ENCODE measurements at regions not wholly inside any gene's neighbourhood (a gene's known extent, or its start where the extent isn't known, plus 50 kb on each side); places are given as distances from the start of the nearest gene placed in this dataset.
"Not testable (repeated sequence)": the region's sequence is repeated elsewhere in the genome, so short reads cannot be mapped to it uniquely, and the experiment has no call there.

DNA sequence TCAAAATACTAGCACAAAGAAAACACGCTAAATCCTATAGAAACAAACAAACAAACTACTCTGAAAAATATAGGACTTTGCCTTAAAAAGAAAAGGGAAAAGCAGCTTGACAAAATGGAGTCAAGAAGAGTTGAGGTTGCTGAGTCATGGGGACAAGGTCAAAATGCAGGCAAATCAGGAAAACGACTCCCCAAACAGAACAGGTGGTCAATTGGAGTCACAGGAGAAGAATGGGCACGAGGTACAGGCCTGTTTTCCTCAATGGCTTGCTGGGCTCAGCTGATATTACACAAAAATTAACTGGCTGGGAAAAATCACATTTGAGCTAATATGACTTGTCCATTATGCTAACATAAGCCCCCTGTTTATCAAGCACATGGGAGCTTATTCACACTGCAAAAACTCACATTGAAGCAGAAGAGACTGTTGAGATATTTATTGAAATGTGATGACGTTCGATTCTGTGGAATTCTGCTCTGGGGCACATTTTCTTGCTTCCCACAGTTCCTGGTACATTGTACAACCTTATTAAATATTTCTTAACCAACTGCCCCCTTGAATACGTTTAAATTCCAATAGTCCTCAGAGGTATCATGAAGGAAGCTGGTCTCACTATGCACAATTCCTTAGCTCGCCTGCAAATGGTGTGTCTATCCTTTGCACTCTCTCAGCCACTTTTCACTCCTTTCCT lies 1622.1 kb downstream of the STIM2 start:
- no peaks in the 10 kb centered on the region for H3K36me3 Mint-ChIP-seq
- peaks cover 12% of the 10 kb centered on the region for H3K9me3 Mint-ChIP-seq
- H3K27ac Mint-ChIP-seq: no peak overlapping the region
- no peak overlapping the region for H3K4me3 Mint-ChIP-seq
- DNase-seq (ENCODE audit: low spot score in 2 of 2) (no peak), ATAC-seq (no peak)
- no peaks in the 10 kb centered on the region for H3K4me1 Mint-ChIP-seq

DNA sequence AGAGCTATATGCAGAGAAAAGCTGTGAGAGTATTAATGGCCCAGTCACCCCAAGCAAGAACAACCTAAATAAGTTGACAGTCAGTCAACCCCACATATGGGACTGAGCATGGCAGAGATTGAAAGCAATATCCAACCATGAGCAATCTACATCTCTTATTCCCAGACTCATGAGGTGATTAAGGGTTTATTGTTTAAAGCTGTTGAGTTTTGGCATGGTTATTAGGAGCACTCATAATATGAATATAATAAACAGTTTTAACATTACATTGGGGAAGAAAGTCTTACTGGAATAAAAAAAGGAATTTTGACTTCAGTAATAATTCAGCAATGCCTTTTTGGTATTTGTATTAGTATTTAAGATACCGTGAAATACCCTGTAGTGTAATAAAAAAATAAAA lies 1627.4 kb downstream of the STIM2 start:
- no peak for ATAC-seq
- no peak for DNase-seq (ENCODE audit: low spot score in 2 of 2)
- no peak overlapping the region for H3K4me3 Mint-ChIP-seq
- no peaks in the 10 kb centered on the region for H3K36me3 Mint-ChIP-seq
- no peaks in the 10 kb centered on the region for H3K4me1 Mint-ChIP-seq
- H3K9me3 Mint-ChIP-seq: peaks cover 15% of the 10 kb centered on the region
- no peak overlapping the region for H3K27ac Mint-ChIP-seq

DNA sequence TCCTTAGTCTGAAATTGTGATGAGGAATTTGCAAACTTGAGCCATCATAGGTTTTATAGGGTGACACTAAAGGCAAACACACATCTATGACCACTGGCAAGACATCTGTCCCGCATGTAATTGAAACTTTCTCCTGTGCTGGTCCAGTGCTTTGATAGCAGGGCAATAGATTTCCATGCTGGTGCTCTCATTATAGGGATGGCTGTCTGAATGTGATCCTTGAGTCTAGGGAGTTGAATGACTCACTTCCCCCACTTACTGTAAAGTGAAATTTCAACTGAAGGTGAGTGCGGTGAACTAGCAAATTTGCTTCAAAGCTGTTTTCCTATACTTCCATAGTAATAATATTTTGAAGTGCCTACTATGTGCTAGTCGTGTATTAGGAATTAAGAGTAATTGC lies 1630.0 kb downstream of the STIM2 start:
- peaks cover 22% of the 10 kb centered on the region for H3K9me3 Mint-ChIP-seq
- H3K4me1 Mint-ChIP-seq: no peaks in the 10 kb centered on the region
- no peak overlapping the region for H3K4me3 Mint-ChIP-seq
- DNase-seq (ENCODE audit: low spot score in 2 of 2) (no peak), ATAC-seq (no peak)
- no peak overlapping the region for H3K27ac Mint-ChIP-seq
- no peaks in the 10 kb centered on the region for H3K36me3 Mint-ChIP-seq

DNA sequence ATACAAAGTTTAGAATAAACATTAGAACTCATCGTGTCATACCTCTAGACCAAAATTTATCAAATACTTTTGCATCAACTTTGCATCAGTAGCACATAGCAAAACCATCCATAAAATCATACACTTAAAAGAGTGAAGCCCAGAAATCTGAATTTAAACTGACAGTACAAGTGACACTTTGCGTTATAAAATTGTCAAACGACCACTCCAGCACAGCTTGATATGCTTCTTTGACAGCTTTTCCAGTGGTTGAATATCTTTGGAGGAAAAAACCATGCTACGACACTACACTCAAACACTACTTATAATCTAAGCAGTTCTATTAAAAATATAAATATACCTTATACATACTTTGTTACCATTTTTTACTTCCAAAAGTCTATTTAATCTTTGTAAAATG lies 1644.4 kb downstream of the STIM2 start:
- Mint-ChIP-seq H3K4me3 (no peak overlapping the region), H3K36me3 (no peaks in the 10 kb centered on the region), H3K27ac (no peak overlapping the region), H3K9me3 (peaks cover 22% of the 10 kb centered on the region), H3K4me1 (no peaks in the 10 kb centered on the region)
- ATAC-seq (no peak), DNase-seq (ENCODE audit: low spot score in 2 of 2) (no peak)

DNA sequence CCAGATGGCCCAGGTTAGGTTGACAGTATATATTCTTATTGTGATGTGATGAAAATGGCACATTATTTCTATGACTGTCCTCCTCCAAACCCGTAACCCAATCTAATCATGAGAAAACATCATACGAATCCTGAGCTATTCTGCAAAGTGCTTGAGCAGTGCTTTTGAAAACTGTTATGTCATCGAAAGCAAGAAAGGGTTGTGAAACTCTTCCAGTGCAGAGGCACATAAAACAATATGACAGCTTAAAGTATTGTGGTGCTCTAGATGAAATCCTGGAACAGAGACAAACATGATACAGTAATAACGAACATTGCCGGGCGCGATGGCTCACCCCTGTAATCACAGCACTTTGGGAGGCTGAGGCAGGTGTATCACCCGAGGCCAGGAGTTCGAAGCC lies 1648.0 kb downstream of the STIM2 start:
- DNase-seq (ENCODE audit: low spot score in 2 of 2): no peak
- H3K36me3 Mint-ChIP-seq: no peaks in the 10 kb centered on the region
- H3K9me3 Mint-ChIP-seq: peaks cover 20% of the 10 kb centered on the region
- ATAC-seq: no peak
- no peaks in the 10 kb centered on the region for H3K4me1 Mint-ChIP-seq
- H3K4me3 Mint-ChIP-seq: no peak overlapping the region
- H3K27ac Mint-ChIP-seq: no peak overlapping the region

DNA sequence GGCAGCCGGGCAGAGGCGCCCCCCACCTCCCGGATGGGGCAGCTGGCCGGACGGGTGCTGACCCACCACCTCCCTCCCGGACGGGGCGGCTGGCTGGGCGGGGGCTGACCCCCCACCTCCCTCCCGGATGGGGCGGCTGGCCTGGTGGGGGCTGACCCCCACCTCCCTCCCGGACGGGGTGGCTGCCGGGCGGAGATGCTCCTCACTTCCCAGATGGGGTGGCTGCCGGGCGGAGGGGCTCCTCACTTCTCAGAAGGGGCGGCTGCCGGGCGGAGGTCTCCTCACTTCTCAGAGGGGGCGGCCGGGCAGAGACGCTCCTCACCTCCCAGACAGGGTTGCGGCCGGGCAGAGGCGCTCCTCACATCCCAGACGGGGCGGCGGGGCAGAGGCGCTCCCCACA lies 1654.1 kb downstream of the STIM2 start:
- H3K9me3 Mint-ChIP-seq: peaks cover 10% of the 10 kb centered on the region
- H3K36me3 Mint-ChIP-seq; DNase-seq (ENCODE audit: low spot score in 2 of 2); H3K4me3 Mint-ChIP-seq; ATAC-seq; H3K4me1 Mint-ChIP-seq; H3K27ac Mint-ChIP-seq: not testable (repeated sequence)

DNA sequence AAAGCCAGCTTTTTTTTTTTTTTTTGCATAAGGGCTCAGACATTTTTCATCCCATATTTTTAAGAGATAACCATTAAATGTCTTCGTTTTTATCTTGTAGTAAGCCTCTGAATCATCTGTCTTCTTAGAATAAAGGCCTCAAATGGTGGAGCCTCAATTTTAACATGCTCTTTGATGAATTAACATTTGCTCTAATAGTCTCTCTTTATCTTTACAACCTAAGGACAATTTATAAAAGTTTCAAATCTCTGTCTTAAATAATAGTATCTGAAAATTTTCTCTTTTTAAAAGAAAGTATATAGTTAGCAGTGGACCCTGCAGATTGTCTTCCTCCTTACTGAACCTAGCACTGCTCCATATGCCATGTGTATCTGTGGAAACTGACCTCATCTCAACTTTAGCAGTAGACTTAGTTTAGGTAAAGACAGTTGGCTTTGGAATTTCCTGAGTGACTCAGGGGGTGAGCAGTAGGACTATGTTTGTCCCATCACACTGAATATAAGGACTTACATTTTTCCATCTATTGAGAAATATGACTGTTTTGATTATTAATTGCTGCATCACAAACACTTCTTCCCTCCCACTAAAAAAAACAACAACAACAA lies 1658.0 kb downstream of the STIM2 start:
- Mint-ChIP-seq H3K27ac (no peak overlapping the region), H3K9me3 (peaks cover 11% of the 10 kb centered on the region), H3K36me3 (no peaks in the 10 kb centered on the region), H3K4me1 (no peaks in the 10 kb centered on the region), H3K4me3 (no peak overlapping the region)
- ATAC-seq: no peak
- DNase-seq (ENCODE audit: low spot score in 2 of 2): no peak

DNA sequence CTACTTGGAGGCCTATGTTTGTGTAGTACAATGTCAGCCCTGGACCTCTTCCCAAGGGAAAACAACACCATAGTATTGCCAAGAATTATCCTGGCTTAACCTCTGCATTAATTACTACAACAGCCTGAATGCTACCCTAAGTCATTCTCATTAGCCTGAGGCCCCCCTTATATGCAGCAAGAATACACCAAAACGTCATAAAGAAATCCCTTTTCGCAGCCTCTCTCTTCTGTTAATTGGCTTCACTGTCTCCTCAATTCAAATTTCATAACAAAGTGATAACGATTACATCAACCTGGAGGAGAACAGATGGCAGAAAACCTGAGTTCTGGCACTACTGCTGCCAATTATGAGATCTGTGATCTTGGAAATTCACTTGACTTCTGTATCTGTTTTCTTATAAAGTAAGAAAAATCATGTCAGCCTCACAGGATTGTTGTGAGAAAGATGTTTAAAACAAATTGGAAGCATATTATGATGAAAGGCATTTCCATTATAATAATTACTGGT lies 1663.1 kb downstream of the STIM2 start:
- no peaks in the 10 kb centered on the region for H3K36me3 Mint-ChIP-seq
- H3K4me3 Mint-ChIP-seq: no peak overlapping the region
- peaks cover 20% of the 10 kb centered on the region for H3K9me3 Mint-ChIP-seq
- DNase-seq (ENCODE audit: low spot score in 2 of 2): no peak
- no peak for ATAC-seq
- H3K4me1 Mint-ChIP-seq: no peaks in the 10 kb centered on the region
- H3K27ac Mint-ChIP-seq: no peak overlapping the region

DNA sequence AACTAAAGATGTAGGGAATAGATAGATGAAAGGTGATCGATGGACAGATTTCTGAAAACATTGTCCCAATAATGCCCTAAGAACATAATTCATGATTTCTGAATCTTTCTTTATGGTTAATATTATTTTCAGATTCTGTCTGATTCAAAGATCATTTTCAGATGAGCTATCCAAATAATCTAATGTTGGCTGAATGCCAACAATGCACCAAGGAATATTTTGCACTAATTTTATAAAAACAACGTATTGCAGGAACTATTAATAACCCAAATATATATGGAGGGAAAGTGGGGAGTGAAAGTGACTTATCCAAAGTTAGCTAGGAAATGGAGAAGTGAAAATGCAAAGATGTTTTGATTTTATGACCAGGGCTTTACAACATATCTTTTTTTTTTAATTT lies 1675.5 kb downstream of the STIM2 start:
- no peak for ATAC-seq
- Mint-ChIP-seq H3K4me3 (no peak overlapping the region), H3K4me1 (no peaks in the 10 kb centered on the region), H3K27ac (no peak overlapping the region), H3K9me3 (peaks cover 16% of the 10 kb centered on the region), H3K36me3 (no peaks in the 10 kb centered on the region)
- no peak for DNase-seq (ENCODE audit: low spot score in 2 of 2)

DNA sequence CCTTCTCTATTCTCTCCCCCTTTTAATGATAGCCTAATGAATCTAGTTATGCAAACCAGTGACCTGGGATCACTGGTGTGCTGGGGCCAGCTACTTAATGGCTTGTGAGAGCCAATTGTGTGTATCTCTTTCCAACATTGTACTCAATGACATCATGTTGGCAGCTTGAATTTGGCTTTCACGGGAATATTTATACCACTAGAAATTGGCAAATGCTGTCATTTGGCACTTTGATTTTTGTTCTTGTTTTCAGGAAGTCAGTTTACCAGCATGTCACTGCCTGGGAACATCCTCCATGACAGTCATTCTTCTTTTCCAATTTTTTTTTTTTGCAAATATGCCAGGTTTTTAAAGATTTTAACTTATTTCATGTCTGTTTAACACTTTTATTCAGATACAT lies 1685.3 kb downstream of the STIM2 start:
- H3K4me1 Mint-ChIP-seq: no peaks in the 10 kb centered on the region
- DNase-seq (ENCODE audit: low spot score in 2 of 2) (no peak), ATAC-seq (no peak)
- no peak overlapping the region for H3K27ac Mint-ChIP-seq
- no peak overlapping the region for H3K4me3 Mint-ChIP-seq
- H3K9me3 Mint-ChIP-seq: peaks cover 14% of the 10 kb centered on the region
- no peaks in the 10 kb centered on the region for H3K36me3 Mint-ChIP-seq

DNA sequence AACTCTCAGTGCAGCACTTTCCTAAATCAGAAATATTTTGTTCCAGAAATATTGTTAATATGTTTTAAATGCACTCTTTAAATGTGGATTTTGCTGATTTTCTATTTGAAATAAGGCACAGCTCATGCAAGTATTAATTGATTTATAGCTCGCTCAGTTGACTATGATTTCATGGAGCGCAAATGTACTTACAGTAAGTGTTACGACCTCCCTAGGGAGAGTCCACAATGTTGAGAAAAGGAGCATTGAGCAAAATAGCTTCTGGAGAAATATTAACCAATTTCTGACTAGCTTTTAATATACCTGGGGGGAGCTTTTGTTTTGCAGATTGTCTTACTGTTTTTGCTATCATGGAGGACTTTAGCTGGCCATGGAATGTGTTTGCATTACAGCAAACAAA lies 1687.5 kb downstream of the STIM2 start:
- Mint-ChIP-seq H3K9me3 (peaks cover 17% of the 10 kb centered on the region), H3K36me3 (no peaks in the 10 kb centered on the region), H3K4me1 (no peaks in the 10 kb centered on the region), H3K4me3 (no peak overlapping the region), H3K27ac (no peak overlapping the region)
- DNase-seq (ENCODE audit: low spot score in 2 of 2) (no peak), ATAC-seq (no peak)

DNA sequence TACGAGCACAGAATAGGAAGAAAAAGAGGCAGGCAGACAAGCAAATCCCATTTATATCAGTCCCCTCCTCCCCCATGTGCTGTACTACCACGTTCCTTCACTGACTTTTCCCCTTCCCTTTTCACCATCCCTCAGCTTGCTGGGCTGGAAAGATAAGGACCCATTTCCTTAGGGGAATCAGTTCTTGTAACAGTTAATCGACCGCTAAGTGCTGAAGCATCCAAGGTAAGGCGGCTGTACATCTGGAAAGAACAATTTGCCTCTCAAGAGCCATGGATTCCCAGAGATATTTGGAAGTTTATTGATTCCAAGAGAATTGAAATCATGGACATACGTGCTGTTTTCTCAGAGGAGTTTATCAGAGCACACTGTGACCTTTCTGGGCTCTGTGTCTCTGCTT lies 1688.0 kb downstream of the STIM2 start:
- Mint-ChIP-seq H3K36me3 (no peaks in the 10 kb centered on the region), H3K4me3 (no peak overlapping the region), H3K4me1 (no peaks in the 10 kb centered on the region), H3K9me3 (peaks cover 19% of the 10 kb centered on the region), H3K27ac (no peak overlapping the region)
- DNase-seq (ENCODE audit: low spot score in 2 of 2) (no peak), ATAC-seq (no peak)

DNA sequence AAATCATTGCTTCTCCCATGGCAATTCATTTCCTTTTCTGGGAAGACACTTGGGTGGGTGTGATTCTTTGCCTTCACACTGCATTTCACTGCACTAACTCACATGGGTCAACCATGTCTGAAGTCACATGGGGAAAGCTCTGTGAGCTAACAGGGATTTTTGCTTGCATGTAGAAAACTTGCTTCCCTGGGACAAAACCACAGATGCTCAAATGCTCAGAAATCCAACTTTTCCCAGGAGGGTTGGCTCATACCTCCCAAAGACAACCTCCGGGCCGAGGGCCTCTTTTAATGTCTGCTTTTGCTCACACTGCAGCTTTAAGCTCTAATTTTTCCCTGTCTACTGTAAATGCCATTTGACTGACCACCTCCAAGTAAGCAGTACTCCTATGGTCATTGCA lies 1695.2 kb downstream of the STIM2 start:
- Mint-ChIP-seq H3K36me3 (no peaks in the 10 kb centered on the region), H3K4me3 (no peak overlapping the region), H3K27ac (no peak overlapping the region), H3K9me3 (peaks cover 20% of the 10 kb centered on the region), H3K4me1 (no peaks in the 10 kb centered on the region)
- ATAC-seq (no peak), DNase-seq (ENCODE audit: low spot score in 2 of 2) (no peak)

DNA sequence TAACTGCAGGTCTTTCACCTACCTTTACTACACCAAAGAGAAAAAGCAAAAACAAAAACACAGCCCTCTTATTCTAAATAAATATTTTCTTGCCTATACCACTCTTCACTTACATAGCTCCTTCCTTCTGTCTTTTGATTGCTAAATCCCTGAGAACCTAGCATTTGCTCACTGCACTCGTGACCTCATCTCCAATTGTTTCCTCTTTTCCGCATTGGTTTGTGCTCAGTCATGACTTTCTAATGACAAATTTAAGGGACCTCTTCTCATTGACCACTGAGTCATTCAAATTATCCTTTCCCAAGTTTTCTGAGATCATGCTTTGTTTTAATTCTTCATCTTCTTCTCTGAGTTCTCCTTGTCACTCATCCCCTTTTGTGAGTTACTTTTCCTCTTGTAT lies 1697.1 kb downstream of the STIM2 start:
- no peak overlapping the region for H3K4me3 Mint-ChIP-seq
- no peak for ATAC-seq

DNA sequence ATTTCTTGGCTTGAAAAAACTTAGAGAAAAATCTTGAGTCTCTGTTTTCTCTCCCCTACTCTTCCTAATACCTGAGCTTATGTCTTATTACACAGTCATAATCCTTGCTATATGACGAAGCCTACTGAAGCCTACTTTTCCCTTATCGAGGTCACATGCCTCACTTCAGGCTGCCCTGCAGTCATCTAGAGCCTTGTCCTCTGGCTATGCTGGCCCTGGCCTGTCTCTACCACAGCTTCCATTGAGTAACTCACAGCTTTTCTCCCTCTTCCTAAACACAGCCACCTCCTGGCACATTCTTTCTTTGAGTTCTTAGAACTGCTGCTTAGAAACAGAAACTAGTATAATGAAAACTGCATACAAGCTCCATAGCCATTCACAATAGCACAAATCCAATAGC lies 1698.3 kb downstream of the STIM2 start:
- no peaks in the 10 kb centered on the region for H3K4me1 Mint-ChIP-seq
- H3K4me3 Mint-ChIP-seq: no peak overlapping the region
- no peak overlapping the region for H3K27ac Mint-ChIP-seq
- peaks cover 9% of the 10 kb centered on the region for H3K9me3 Mint-ChIP-seq
- DNase-seq (ENCODE audit: low spot score in 2 of 2) (no peak), ATAC-seq (no peak)
- no peaks in the 10 kb centered on the region for H3K36me3 Mint-ChIP-seq

More for the DNA sequence above, 1697.1 kb downstream of the STIM2 start:
- Mint-ChIP-seq H3K4me1 (no peaks in the 10 kb centered on the region), H3K9me3 (peaks cover 14% of the 10 kb centered on the region), H3K36me3 (no peaks in the 10 kb centered on the region), H3K27ac (no peak overlapping the region)
- no peak for DNase-seq (ENCODE audit: low spot score in 2 of 2)

DNA sequence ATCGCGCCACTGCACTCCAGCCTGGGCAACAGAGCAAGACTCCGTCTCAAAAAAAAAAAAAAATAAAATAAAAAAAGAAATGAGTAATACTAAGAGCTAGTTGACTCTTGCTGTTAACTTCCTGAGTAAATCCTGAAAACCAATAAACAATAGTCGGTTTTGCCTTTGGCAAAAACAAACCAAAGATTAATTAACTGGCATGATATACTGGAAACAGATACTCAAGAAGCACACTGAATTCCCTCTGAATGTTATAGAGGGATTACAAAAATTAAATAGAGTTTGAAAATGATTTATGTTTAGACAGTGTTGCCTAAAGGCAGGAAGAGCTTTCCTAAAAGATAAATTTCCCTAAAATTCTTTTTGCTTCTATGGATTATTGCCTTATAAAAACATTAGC lies 1702.3 kb downstream of the STIM2 start:
- Mint-ChIP-seq H3K9me3 (peaks cover 15% of the 10 kb centered on the region), H3K27ac (no peak overlapping the region), H3K36me3 (no peaks in the 10 kb centered on the region)

More for the DNA sequence above, 1702.3 kb downstream of the STIM2 start:
- Mint-ChIP-seq H3K4me1 (no peaks in the 10 kb centered on the region), H3K4me3 (no peak overlapping the region)
- DNase-seq (ENCODE audit: low spot score in 2 of 2) (no peak), ATAC-seq (no peak)
